Vagina (tissue), 2 donors: ENCODE measurements at regions not wholly inside any gene's neighbourhood (a gene's known extent, or its start where the extent isn't known, plus 50 kb on each side); places are given as distances from the start of the nearest gene placed in this dataset. TPM values are rescaled to one million over a fixed set of nuclear protein-coding genes. Genes with fewer than 3 reads are reported as not detected.
"Not testable (repeated sequence)": the region's sequence is repeated elsewhere in the genome, so short reads cannot be mapped to it uniquely, and the experiment has no call there.

Source experiments
- DNase-seq, 2 donors: peaks; one replicate each; pipeline ENCODE4 v3.0.0-alpha.2; 2017; ENCODE audit errors: extremely low spot score in 2 of 2
- H3K27ac ChIP-seq: fragments of 200-600 bp; sonication (generic); one replicate; pipeline ENCODE4 v1.5.1; 2019
- H3K27me3 ChIP-seq: fragments of 200-600 bp; sonication (generic); one replicate; pipeline ENCODE4 v1.5.1; 2019
- H3K36me3 ChIP-seq, 2 donors: fragments of 200-600 bp; sonication (generic); one replicate each; pipeline ENCODE4 v1.5.1; 2017 to 2019
- H3K4me1 ChIP-seq: fragments of 200-600 bp; sonication (generic); one replicate; pipeline ENCODE4 v1.5.1; 2019
- H3K4me3 ChIP-seq, 2 donors: fragments of 200-600 bp; sonication (generic); 1 replicate in 1 of 2; 2 replicates in 1 of 2; pipeline ENCODE4 v1.5.1; 2016 to 2019
- H3K9me3 ChIP-seq: fragments of 200-600 bp; sonication (generic); one replicate; pipeline ENCODE4 v1.5.1; 2019
- CTCF ChIP-seq, 3 experiments: fragments of 450-650 bp in 2 of 3; fragments of 200-600 bp in 1 of 3; sonication (generic) in 1 of 3; IDR thresholded peaks; one replicate each; pipeline ENCODE4 v1.5.1; 2017 to 2019; ENCODE audit warnings: antibody characterized with exemption in 3 of 3, mild to moderate bottlenecking in 2 of 3, moderate library complexity in 2 of 3
- POLR2A ChIP-seq, 2 donors: fragments of 450-650 bp; IDR thresholded peaks; one replicate each; pipeline ENCODE4 v1.6.1; 2017; ENCODE audit warnings: antibody characterized with exemption in 2 of 2, mild to moderate bottlenecking in 2 of 2, moderate library complexity in 2 of 2
- POLR2AphosphoS5 ChIP-seq, 2 donors: sonication (generic); formaldehyde crosslinking; IDR thresholded peaks; one replicate each; pipeline ENCODE4 v1.9.0; 2017; ENCODE audit warnings: antibody characterized with exemption in 2 of 2, mild to moderate bottlenecking in 2 of 2, low read depth in 1 of 2; ENCODE audit not compliant: insufficient read depth in 1 of 2
- intact Hi-C: fragments of 100-400 bp; cut with DNase I; formaldehyde crosslinking; loops from one replicate; pipeline ENCODE4 v1.15.1; 2023
- microRNA-seq: library from miRNA; unstranded; fragments of <30 nt; microRNA quantifications from one replicate; pipeline ENCODE4, GENCODE V29; 2017; ENCODE audit warnings: borderline number of aligned reads, borderline replicate concordance
- small RNA-seq: library from RNA; depleted of rRNA; stranded (forward); fragments of <200 nt; gene quantifications from one replicate; pipeline ENCODE3, GENCODE V24; 2016

- H3K36me3 ChIP-seq, result no peaks in the 10 kb centered on the region
- no peaks in the 10 kb centered on the region for H3K27me3 ChIP-seq
- TF ChIP-seq POLR2AphosphoS5 (IDR thresholded peaks at IDR 0.05; ENCODE audit: insufficient read depth in 1 of 2, low read depth in 1 of 2), result no peak
- TF ChIP-seq POLR2A (IDR thresholded peaks at IDR 0.05), result no peak
- TF ChIP-seq CTCF (IDR thresholded peaks at IDR 0.05), result no peak
- H3K4me3 ChIP-seq, result no peak overlapping the region
- no peak for DNase-seq
- no peaks in the 10 kb centered on the region for H3K4me1 ChIP-seq
- intact Hi-C loops, result no loop called here
- no peaks in the 10 kb centered on the region for H3K9me3 ChIP-seq
- H3K27ac ChIP-seq, result no peak overlapping the region
Observed at GRCh38 chr10:56449770-56450169, 88.7 kb upstream of the ZWINT start.

- H3K4me3 ChIP-seq, H3K27me3 ChIP-seq, intact Hi-C loops, H3K9me3 ChIP-seq, H3K36me3 ChIP-seq, DNase-seq, H3K27ac ChIP-seq, H3K4me1 ChIP-seq: not testable (repeated sequence)
Observed at GRCh38 chr10:56447613-56448012, 86.6 kb upstream of the ZWINT start.

GRCh38 chr10:56441337-56441736, 80.3 kb upstream of the ZWINT start:
- H3K36me3 ChIP-seq, DNase-seq, intact Hi-C loops, H3K9me3 ChIP-seq, H3K27ac ChIP-seq, H3K4me3 ChIP-seq, H3K27me3 ChIP-seq, H3K4me1 ChIP-seq: not testable (repeated sequence)

Small RNA genes lying in the stretch of these regions (microRNA-seq; reads per million reads assigned to microRNA genes)
- not detected for gene MIR3924

Small RNA genes lying in the stretch of these regions (small RNA-seq; reads per million reads assigned to genes)
- gene AL731534.1, result not detected
- not detected for gene MIR3924
- 0.26 reads per million for gene RF01299
